Keratinocyte (primary cell): ENCODE measurements at regions not wholly inside any gene's neighbourhood (a gene's known extent, or its start where the extent isn't known, plus 50 kb on each side); places are given as distances from the start of the nearest gene placed in this dataset.

Source experiments
- DNase-seq: peaks from one replicate; pipeline ENCODE4 v3.0.0-alpha.2; 2011; ENCODE audit warnings: low read depth, missing footprints, low spot score
- FAIRE-seq: peaks from 2 replicates; lab custom pipeline; 2011; peaks lifted over from hg19 to GRCh38; lab: Jason Lieb, UNC
- H2AFZ ChIP-seq: 2 replicates; pipeline ENCODE4 v1.6.0; 2012; ENCODE audit warnings: low read length, control low read depth, inconsistent platforms; ENCODE audit not compliant: control insufficient read depth
- H3K27ac ChIP-seq: 2 replicates; pipeline ENCODE4 v1.5.1; 2011; ENCODE audit warnings: low read length; ENCODE audit not compliant: control insufficient read depth, insufficient read depth
- H3K27me3 ChIP-seq: 3 replicates; pipeline ENCODE4 v1.6.0; 2011; ENCODE audit warnings: low read length; ENCODE audit not compliant: control insufficient read depth, insufficient read depth; ENCODE audit errors: extremely low read depth
- H3K36me3 ChIP-seq, 2 experiments: 2 replicates in 1 of 2; 3 replicates in 1 of 2; pipeline ENCODE4 v1.5.1; 2011; ENCODE audit warnings: low read length in 2 of 2, mild to moderate bottlenecking in 1 of 2; ENCODE audit not compliant: control insufficient read depth in 2 of 2, insufficient read depth in 2 of 2; ENCODE audit errors: extremely low read depth in 1 of 2
- H3K4me1 ChIP-seq: 3 replicates; pipeline ENCODE4 v1.5.1; 2011; ENCODE audit warnings: low read length; ENCODE audit not compliant: control insufficient read depth, insufficient read depth; ENCODE audit errors: extremely low read depth
- H3K4me2 ChIP-seq: 3 replicates; pipeline ENCODE4 v1.6.0; 2011; ENCODE audit warnings: low read depth, low read length; ENCODE audit not compliant: control insufficient read depth, insufficient read depth; ENCODE audit errors: extremely low read depth
- H3K4me3 ChIP-seq, 3 experiments: fragments of 200-600 bp in 1 of 3; sonication (generic) in 1 of 3; 2 replicates in 2 of 3; 3 replicates in 1 of 3; pipeline ENCODE4 v1.5.1; 2011 to 2016; ENCODE audit warnings: low read length in 3 of 3, mild to moderate bottlenecking in 3 of 3, control low read depth in 2 of 3, inconsistent platforms in 1 of 3, low read depth in 1 of 3, mixed read lengths in 1 of 3, mixed run types in 1 of 3, moderate library complexity in 1 of 3; ENCODE audit not compliant: control insufficient read depth in 2 of 3, insufficient read depth in 2 of 3; ENCODE audit errors: extremely low read depth in 1 of 3
- H3K79me2 ChIP-seq: 2 replicates; pipeline ENCODE4 v1.6.0; 2012; ENCODE audit warnings: low read length; ENCODE audit not compliant: control insufficient read depth, insufficient read depth
- H3K9ac ChIP-seq: 3 replicates; pipeline ENCODE4 v1.6.0; 2011; ENCODE audit warnings: low read length; ENCODE audit not compliant: control insufficient read depth, insufficient read depth; ENCODE audit errors: extremely low read depth
- H3K9me1 ChIP-seq: 3 replicates; pipeline ENCODE4 v1.6.0; 2011; ENCODE audit warnings: low read length; ENCODE audit not compliant: control insufficient read depth, insufficient read depth; ENCODE audit errors: extremely low read depth
- H3K9me3 ChIP-seq: 2 replicates; pipeline ENCODE4 v1.5.1; 2012; ENCODE audit warnings: low read depth, low read length; ENCODE audit not compliant: control insufficient read depth
- H4K20me1 ChIP-seq: 3 replicates; pipeline ENCODE4 v1.6.0; 2011; ENCODE audit warnings: low read length; ENCODE audit not compliant: control insufficient read depth, insufficient read depth; ENCODE audit errors: extremely low read depth
- EZH2 ChIP-seq: IDR thresholded peaks from one replicate; pipeline ENCODE4 v1.6.1; 2012; ENCODE audit warnings: inconsistent platforms, mild to moderate bottlenecking, low read length, moderate library complexity
- dilution Hi-C: fragments of 300-500 bp; cut with MboI; formaldehyde crosslinking; loops from one replicate; pipeline ENCODE4 v1.7.0; 2020; ENCODE audit warnings: low sequenced_read_pairs; ENCODE audit not compliant: extremely low pct_ligation_motif_present
- TF ChIP-seq, protein P1 (sequence below), 3 experiments: IDR thresholded peaks in 1 of 3; conservative IDR thresholded peaks in 1 of 3; optimal IDR thresholded peaks in 1 of 3; 2 replicates in 2 of 3; 3 replicates in 1 of 3; pipeline versions ENCODE3 to v1.5.1; 2011; ENCODE audit warnings: low read length in 3 of 3, mild to moderate bottlenecking in 3 of 3, moderate library complexity in 2 of 3, control low read depth in 1 of 3, inconsistent platforms in 1 of 3; ENCODE audit not compliant: insufficient read depth in 2 of 3; ENCODE audit errors: extremely low read depth in 1 of 3

DNA sequence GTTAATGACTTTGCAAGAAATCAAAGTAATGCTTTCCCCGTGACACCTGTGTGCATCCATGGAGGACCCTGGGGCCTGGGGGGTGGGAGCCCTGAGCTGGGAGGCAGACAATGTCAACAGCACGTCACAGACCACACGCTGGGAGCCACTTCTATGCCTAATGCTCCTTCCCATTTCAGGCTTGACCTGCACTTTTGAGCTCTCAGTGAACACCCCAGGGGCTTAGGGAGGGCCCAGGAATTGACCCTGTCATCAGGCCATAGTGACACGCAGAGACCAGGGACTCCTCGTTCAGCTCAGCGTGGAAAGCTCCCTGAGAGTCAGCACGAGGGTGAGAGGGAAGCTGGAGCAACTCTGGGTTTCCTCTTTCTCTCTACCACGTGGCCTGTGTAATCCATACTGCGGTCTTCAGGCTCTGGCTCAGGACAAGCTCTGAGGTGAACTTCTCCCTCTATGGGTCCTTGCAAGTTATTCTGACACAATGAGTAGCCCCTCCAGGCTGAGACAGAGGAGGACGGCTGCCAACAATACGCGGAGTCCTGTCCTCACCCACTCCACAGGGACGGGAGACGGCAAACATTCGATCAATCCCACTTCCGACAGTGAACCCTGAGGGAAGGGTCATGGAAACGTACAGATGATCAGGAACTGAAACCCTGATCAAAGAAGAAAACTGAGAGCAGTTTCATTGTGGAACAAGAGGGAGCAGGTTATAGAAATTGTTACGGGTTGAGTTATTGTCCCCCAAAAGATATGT is 130.8 kb upstream of the IRX4 start:
- no peaks in the 10 kb centered on the region for H3K27me3 ChIP-seq
- peaks cover 4% of the 10 kb centered on the region for H3K4me1 ChIP-seq
- H3K4me2 ChIP-seq = no peak overlapping the region
- no peak for DNase-seq
- no peak overlapping the region for H2AFZ ChIP-seq
- no peaks in the 10 kb centered on the region for H3K9me3 ChIP-seq
- H4K20me1 ChIP-seq = no peaks in the 10 kb centered on the region
- H3K79me2 ChIP-seq = no peaks in the 10 kb centered on the region
- no peaks in the 10 kb centered on the region for H3K36me3 ChIP-seq
- H3K27ac ChIP-seq = no peak overlapping the region
- H3K4me3 ChIP-seq = no peak overlapping the region
- H3K9me1 ChIP-seq = no peaks in the 10 kb centered on the region
- no peak for FAIRE-seq
- no peak overlapping the region for H3K9ac ChIP-seq
- dilution Hi-C loops = no loop called here
- no peak for TF ChIP-seq EZH2
- TF ChIP-seq, protein P1, sequence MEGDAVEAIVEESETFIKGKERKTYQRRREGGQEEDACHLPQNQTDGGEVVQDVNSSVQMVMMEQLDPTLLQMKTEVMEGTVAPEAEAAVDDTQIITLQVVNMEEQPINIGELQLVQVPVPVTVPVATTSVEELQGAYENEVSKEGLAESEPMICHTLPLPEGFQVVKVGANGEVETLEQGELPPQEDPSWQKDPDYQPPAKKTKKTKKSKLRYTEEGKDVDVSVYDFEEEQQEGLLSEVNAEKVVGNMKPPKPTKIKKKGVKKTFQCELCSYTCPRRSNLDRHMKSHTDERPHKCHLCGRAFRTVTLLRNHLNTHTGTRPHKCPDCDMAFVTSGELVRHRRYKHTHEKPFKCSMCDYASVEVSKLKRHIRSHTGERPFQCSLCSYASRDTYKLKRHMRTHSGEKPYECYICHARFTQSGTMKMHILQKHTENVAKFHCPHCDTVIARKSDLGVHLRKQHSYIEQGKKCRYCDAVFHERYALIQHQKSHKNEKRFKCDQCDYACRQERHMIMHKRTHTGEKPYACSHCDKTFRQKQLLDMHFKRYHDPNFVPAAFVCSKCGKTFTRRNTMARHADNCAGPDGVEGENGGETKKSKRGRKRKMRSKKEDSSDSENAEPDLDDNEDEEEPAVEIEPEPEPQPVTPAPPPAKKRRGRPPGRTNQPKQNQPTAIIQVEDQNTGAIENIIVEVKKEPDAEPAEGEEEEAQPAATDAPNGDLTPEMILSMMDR (optimal IDR thresholded peaks at IDR 0.05 in 1 of 3, IDR thresholded peaks at IDR 0.05 in 1 of 3, conservative IDR thresholded peaks at IDR 0.05 in 1 of 3; ENCODE audit: extremely low read depth in 1 of 3, insufficient read depth in 2 of 3, low read length in 3 of 3) = no peak

DNA sequence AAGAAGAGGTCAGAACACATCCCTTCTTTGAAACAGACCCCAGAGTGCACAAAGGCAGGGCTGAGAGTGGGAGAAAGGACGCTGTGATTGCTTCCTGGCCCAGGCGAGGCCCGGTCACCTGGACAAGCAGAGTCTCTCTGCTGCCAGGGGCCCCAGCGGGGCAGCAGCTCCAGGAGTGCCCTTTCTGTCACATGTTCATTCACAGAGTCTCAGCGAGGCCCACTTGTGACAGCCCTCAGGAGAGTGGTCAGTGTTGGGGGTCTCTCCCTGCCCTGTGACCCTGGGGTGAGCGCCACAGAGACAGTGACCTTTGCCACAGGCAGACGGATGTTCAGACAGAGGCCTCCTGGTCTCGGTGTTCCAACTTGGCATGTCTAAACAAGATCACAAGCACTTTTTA is 130.2 kb upstream of the IRX4 start:
- Histone ChIP-seq H3K4me3 (no peak overlapping the region), H3K4me1 (peaks cover 10% of the 10 kb centered on the region), H3K4me2 (no peak overlapping the region), H3K79me2 (no peaks in the 10 kb centered on the region), H3K9ac (no peak overlapping the region), H3K27ac (no peak overlapping the region), H2AFZ (no peak overlapping the region), H3K9me3 (no peaks in the 10 kb centered on the region), H4K20me1 (no peaks in the 10 kb centered on the region), H3K9me1 (no peaks in the 10 kb centered on the region), H3K27me3 (no peaks in the 10 kb centered on the region), H3K36me3 (no peaks in the 10 kb centered on the region)
- TF ChIP-seq, protein P1 (optimal IDR thresholded peaks at IDR 0.05 in 1 of 3, IDR thresholded peaks at IDR 0.05 in 1 of 3, conservative IDR thresholded peaks at IDR 0.05 in 1 of 3; ENCODE audit: extremely low read depth in 1 of 3, insufficient read depth in 2 of 3, low read length in 3 of 3) = no peak
- TF ChIP-seq EZH2 = no peak
- DNase-seq (no peak), FAIRE-seq (no peak)
- dilution Hi-C loops = no loop called here
